RPMI8226 (cell line): ENCODE measurements at regions not wholly inside any gene's neighbourhood (a gene's known extent, or its start where the extent isn't known, plus 50 kb on each side); places are given as distances from the start of the nearest gene placed in this dataset.
"Not testable (repeated sequence)": the region's sequence is repeated elsewhere in the genome, so short reads cannot be mapped to it uniquely, and the experiment has no call there.

Source experiments
- DNase-seq: peaks from one replicate; pipeline ENCODE4 v3.0.0-alpha.2; 2015

DNA sequence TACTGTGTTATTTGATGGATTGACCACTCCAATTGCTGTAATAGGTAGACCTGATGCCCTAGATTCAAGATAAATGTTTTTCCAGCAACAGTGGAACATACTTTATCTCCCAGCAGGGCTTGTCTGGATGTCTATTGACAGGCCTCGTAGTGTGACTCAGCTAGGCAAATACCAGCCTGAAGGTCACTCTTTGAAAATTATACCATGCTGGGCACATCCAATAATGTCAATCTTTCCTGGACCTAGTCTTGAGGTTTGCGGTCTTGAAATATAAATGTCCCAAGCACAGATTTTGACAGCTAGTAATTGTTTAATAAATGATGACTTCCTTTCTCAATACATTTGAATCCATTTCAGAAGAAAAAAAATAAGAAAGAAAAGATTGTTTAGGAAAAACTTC is 1138.0 kb upstream of the TMPRSS15 start:
- no peak for DNase-seq

DNA sequence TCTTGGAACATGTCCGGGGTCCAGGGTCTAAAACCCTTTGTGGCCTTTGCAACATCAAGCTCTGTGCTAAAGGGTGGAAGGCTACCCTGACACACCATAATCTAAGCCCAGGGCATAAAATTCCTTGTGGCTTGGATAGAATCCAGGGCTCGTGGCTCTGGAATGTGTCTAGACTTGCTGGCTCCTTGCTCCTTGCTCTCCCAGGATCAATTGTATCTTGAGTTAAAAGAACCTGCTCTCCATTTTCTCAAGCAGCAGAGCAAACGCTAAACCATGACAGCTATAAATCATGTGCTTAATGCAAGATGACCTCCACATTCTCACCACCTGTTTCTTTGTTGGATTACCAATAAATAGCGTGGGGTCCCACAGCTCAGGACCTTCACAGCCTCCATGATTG is 1140.9 kb upstream of the TMPRSS15 start:
- not testable (repeated sequence) for DNase-seq

DNA sequence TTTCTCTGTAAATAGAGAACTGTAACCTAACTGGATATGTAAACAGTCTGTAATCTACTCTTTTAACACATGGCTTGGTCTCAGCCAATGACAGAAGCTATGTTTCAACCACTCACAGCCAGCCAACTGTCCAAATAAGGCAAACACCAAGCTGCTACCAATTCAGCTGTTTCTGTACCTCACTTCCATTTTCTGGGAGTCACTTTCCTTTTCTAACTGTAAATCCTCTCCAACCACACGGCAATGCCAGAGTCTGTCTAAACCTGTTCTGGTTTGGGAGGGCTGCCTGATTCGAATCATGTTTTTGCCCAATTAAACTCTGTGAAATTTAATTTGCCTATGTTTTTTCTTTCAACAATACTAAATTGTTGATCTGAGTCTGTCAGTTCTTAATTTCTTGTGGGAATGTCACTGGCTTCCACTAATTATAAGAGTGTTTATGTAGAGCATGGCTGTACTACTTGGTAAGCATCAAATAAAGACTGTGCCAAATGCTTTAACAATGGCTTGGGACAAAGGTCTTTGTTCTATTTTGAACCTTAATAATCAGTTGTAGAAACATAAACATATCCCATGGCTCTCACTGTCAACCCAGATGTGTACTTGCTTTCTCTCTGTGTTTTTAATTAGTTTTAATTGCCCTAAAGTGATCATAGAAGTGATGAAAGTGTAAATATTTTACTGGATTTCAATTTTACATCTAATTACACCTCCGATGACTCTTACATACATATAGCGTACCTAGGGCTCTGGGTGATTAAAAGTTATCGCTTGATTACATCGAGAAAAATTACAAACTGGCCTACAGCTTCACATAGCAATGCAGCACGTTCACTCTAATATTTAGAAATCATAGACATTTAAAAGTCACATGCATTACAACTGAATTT is 1144.6 kb upstream of the TMPRSS15 start:
- DNase-seq, result no peak

DNA sequence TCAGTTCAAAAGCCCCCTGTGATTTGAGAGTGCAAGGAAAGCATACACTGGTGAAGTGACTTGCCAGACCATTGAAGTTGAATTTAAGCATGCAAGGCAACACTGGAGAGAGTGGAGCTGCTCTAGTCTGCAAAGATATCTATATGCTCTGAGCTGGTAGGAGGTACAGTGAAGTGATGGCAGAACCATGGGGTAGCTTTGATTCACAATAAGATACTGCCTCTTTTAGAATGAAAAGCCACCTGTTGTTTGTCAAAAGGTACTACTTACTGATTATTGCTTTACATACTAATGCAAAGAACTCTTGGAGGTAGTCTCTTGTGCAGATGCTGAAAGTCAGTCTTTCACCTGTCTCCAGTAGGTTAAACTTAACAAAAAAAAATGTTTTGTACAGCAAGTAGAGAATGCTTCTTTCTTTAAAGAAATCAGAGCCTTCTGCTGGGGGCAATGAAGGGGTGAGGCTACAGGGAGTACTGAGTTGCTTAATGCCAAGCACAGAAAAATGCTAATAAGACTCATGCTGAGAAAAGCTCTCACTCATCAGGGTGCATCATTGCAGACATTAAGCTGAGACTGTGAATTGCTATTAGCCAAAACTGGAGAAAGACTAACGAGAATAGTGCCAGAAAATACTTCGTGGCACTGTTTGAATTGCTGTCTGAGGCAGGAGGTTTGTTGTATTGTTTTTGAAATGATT is 1150.5 kb upstream of the TMPRSS15 start:
- no peak for DNase-seq

DNA sequence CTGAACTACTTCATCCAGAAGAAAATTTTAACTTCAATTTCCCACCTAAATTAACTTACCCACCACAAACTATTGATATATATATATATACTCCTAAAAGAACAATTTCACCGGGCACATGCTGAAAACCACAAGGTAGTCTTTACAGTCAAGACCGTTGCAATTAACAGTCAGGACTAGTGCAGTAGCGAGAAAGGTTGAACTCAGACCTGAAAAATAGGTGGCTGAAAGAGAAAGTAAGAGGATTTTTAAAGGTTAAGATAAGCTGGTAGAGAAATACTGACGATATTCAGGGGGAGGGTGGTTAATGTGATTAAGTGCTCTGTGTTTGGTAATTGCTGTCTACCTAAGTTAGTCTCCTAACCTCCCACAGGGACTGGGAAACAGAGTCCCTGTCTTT is 1153.5 kb upstream of the TMPRSS15 start:
- no peak for DNase-seq

DNA sequence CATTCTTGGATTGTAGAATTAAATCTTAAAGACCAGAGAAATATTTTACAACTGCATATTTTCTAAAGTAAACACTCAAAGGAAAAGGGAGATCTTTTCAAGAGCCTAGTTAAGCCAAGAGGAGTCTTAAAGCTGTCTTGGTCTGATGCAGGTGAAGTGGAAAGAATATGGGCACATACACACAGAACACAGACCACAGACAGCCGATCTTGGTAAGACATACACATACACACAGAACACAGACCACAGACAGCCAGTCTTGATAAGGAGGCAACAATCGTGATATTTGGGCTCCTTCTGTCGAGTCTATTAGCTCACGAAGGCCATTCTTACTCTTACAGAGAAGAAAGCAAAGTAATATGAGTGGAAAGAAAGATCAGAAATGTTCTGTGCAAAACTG is 1153.9 kb upstream of the TMPRSS15 start:
- DNase-seq, result no peak

DNA sequence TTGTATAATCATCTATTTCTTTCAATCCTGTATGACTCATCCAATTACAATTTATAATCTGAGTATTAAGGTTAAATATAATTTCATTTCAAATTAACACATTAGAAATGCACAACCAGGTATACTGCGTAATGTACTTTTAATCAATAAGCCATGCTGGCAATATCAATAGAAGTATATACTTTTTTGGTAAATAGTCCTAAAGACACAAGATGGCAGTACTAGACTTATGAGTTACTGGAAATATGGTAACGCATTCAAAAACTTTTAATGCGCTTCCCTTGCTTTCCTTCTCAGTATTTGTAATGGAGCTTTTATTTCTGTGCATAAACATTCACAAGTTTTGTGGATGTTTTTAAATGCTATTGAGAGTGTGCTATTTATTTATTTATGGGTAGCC is 1162.0 kb upstream of the TMPRSS15 start:
- DNase-seq, result no peak

DNA sequence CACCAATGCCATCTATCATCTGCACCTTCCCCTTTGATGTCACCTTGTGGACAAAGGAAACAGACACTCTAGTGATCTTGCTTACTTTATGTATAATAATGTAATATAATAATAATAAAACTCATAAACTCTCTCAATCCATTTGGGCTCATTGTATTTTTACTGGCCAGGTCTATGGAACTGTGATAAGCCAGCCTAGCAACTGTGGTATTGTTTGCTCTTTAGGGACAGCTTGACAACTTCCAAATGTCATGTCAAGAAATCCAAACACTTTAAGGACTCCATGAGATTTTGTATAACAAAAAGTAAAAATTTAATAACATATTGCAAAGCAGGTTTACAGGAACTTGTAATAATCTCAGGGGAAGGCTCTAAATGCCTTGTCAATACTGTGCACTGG is 1163.4 kb upstream of the TMPRSS15 start:
- DNase-seq, result no peak

DNA sequence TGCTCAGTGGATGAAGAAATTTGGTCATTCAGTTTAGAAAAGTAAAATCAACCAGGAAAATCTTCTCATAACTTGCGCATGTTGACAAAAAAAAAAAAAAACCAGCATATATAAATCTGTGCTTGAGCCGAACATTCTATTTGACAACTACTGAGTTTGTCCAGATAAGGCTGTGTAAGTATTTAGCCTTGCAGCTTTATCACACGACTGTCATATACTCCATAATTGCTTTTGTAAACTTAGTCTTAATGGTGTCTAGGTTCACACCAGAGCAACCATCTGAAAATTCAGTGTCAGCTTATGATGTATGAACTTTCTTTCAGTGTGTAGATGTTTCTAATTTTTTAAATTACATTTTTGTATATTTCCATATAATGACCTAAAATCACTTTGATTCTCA is 1173.8 kb upstream of the TMPRSS15 start:
- DNase-seq, result no peak

DNA sequence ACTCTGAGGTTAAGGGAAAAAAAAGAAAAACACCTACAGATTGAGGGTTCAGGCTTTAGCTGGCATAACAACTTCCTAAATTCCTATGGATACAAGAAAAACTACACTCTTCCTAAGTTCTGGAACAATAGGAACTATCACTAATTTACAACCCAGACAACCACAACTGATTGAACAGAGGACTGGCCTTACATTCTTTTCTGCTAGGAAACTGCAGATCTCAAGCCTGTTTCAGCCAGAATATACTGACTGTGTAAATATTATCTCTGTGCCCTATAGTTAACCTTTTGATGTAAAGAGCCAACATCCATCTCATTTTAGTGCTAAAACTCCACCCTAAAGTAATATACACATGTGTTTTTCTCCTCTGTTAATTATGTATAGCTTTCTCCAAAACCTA is 1186.5 kb upstream of the TMPRSS15 start:
- no peak for DNase-seq

DNA sequence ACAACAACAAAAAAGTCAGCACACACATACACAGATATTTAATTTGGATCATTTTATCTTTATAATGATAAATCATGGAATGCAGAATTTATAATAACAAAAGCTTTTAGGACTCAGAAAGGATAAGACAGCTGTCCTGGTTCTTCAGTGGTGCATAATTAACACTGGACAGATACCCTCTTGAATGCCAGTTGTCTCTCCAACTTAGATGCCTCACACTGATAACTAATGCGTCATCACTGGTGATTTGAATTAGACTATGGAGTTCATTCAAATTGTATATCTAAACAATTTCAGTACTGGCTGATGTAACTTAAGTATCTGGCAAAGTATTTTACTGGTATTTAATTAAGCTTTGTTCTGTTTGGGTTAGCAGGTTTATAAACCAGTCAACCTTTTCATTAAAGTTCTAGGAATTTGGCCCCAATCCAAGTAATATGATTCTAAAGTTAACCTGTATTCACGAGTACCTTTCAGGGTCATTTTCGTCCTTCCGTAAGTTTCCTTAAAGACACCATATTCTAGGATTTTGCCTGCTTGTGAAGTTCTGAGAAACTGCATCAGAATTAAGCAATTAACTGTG is 1199.5 kb upstream of the TMPRSS15 start:
- no peak for DNase-seq

DNA sequence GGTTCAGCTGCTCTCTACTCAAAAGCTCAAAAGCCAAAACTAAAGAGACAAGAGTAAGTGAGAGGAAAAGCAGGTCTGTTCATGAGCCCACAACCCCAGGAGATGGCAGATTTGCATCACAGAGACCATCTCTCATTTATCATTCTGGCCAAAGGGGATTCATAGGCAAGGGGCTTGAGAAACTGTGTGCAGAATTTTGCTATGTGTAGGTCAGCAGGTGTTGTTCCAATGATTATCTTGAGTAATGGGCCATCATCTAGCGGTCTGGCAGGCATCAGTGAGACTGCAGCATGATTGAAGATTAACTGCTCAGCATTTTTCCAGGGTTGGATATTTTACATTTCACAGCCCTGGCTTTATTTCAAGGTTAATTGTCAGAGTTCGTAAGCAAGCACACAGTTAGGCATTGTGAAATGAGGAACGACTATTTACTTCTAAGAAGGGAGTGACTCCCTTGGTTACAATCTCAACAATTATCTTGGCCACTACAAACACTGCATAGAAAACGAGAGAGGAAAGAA is 1204.6 kb upstream of the TMPRSS15 start:
- no peak for DNase-seq

DNA sequence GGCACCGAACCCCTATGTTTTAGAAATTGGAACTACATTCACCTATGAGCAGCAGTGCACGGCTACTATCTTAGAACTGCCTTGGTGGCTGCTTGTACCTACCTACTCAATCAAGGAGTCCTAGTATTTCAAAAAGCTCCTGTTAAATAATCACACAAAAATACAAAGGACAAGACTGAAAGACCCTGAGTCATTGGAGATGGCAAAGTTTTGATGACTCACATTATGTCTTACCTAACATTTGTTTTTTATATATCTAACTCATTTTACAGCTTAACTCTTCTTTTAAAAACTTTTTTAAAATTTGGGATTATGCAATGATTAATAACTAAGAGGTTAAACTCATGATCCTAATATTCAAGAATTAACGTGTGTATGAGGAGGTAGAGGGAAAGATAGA is 1206.0 kb upstream of the TMPRSS15 start:
- DNase-seq, result no peak

DNA sequence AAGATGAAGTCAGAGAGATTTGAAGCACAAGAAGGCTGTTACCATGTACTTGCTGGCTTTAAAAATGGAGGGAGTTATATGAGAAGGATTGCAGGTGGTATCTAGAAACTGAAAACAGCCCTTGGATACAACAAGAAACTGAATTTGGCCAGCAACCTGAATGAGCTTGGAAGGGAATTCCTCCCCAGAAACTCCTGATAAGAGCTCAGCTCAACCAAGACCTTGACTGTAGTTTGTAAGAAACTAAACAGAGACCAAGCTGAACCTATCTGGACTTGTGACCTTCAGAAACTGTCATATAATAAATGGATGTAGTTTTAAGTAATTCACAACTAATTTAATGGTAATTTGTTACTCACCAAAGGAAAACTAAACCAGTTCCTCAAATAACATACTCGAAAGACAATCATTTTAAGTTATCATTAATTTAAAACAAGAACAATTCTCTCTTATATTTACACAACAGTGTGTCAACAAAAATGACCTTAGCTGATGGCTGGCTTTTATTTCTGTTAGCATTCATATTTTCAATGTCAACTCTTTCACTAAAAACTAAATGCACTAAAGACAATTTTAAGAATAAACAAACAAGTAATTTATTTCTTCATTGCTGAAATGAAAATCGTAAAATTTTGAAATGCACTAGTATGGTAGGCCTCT is 1218.4 kb upstream of the TMPRSS15 start:
- DNase-seq, result no peak

DNA sequence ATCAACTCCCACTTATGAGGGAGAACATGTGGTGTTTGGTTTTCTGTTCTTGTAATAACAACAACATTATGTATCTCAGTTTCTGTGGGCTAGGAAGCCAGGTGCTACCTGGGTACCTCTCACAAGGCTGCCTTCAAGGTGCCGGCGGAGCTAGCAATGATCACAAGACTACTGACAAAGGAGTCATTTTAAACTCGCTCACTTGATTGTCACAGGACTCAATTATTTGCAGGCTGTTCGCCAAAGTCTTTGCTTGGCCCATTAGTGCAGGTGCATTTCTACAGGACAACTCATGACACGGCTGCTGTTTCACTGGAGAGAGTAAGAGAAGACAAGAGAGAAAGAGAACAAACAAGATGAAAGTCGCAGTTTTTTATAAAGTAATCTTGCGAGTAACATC is 1237.4 kb upstream of the TMPRSS15 start:
- DNase-seq, result no peak

DNA sequence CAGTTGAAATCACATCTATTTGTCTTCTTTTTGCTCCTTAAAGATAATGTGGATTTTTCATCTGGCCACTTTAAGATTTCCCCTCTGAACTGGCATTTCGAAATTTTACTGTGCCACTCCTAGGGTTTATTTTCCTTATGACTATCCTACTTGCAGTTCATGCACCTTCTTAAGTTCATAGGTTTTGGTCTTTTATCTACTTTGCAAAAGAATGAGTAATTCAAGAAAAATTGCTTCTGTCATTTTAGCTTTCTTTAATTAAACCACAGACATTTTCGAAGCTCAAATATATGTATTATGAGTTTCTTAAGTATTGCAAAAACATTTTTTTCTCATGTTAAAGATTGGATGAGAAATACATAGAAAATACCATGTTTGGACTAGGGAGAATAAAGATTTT is 1244.8 kb upstream of the TMPRSS15 start:
- DNase-seq, result no peak

DNA sequence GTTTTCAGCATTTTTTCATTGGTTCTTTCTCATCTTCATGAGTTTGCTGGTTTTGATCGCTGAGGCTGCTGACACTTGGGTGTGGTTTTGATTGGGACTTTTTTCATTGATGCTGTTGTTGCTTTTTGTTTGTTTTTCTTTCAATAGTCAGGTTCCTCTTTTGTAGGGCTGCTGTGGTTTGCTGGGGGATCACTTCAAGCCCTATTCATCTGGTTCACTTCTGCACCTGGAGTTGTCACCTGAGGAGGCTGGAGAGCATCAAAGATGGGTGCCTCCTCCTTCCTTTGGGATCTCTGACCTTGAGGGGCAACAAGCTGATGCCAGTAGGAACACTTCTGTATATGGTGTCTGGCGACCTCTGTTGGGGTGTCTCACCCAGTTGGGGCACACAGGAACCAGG is 1279.9 kb upstream of the TMPRSS15 start:
- DNase-seq, result no peak

DNA sequence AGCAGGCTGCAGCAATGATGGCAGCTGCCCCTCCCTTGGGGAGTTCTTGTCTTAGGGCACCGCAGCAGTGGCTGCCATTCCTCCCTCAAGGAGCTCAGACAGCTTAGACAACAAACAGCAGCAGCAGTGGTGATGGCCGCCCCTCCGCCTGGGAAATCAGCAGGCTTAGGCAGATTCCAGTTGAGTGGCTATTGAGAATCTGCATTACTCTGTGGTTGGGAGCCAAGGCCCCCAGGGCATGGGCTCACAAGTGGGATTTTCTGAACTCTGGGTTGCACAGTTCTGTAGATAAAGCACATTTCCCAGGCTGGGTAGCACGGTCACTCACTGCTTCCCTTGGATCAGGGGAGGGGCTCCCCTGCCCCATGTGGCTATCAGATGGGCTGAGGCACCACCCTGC is 1280.7 kb upstream of the TMPRSS15 start:
- DNase-seq, result no peak

DNA sequence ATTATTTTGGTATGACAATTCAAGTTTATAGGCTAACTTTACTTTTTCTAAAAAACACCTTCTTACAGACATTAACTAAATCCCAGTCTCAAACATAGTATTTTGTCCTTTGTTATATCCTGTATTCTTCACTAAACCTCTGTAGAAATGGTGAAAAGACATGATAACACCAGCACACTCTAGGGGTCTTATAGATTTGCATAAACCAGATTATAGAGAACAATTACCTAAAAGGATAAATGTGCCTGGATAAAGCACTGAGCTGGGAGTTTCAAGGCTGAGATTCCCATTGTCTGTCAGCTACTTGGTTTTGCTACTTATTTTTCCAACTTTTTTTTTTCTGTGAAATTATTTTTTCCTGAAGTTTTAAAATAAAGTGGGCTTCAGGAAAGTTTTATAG is 1288.6 kb upstream of the TMPRSS15 start:
- DNase-seq, result no peak

DNA sequence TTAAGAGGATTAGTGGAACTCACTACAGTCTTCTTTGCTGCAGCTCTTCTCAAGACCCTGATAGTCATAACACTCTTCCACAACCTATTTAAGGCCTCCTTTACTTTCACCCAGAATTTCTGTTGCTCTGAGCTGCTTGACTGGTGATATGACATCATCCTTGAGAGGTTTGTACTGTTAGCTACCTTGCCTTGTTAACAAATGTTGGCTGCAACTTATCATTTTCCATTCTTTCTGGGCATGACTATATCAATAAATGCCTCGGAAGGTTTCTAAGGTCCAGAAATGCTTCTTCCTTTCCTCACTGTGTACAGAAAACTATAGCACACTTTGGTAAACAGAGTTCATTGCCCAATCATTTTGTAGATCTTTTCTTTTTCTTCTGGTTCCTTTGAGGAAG is 1292.2 kb upstream of the TMPRSS15 start:
- DNase-seq, result no peak

DNA sequence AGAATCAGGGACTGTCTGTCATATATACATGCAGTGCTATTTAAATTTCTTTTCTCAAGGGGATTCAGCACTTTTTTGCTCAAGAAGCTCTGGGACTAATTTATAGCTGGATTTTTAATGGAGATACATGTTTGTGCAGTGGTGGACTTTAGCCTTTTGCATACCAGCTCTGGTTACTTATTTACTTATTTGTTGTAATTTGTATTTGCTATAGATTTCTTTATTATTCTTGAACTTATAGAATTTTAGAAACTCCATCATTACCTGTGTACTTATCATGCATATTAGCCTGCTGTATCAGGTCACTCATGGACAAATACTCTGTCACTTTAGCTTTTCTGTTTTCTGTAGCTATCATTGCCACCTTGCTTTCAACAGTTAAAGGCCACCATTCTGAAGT is 1296.9 kb upstream of the TMPRSS15 start:
- DNase-seq, result no peak

DNA sequence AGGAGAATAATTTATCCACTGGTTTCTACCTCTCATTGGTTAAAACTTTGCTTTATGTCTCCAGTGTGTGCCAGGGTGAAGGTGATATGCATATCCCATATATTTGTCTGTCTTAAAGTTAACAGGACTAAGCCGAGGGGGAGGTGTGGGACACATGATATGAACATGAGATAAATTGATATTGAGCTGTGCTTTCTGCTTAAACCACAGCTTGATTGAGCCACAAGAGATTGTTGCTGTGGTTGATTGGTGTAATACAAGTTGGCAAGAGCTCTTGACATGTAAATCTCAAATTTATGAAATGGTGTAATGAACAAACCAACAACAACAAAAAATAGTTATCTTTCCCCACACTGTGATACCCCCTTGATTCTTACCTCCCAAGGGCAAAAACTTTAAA is 1295.5 kb upstream of the NCAM2 start:
- no peak for DNase-seq

DNA sequence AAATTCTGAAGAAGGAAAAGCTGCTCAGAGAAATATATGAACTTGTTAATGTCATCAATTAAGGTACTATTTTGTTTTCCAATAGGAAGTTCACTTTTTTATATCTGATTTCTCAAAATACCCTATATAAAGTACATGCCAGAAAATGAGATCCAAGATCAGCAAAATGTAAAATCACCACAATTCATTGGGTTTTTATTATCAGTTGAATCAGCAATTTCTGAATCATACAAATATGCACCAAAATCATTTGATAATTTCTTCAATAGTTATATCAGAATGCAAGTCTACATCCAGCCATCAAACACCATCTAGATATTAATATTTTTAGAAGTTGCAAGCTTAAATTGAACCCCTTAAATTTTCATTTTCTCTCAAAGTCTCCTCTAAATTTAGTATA is 1293.4 kb upstream of the NCAM2 start:
- no peak for DNase-seq
